C4-2B (cell line): ENCODE measurements at regions not wholly inside any gene's neighbourhood (a gene's known extent, or its start where the extent isn't known, plus 50 kb on each side); places are given as distances from the start of the nearest gene placed in this dataset.

Experiments used
- ZFX ChIP-seq: fragments of 450-650 bp; IDR thresholded peaks from 2 replicates; pipeline ENCODE4 v1.6.1; 2017
- TF ChIP-seq, protein P1 (sequence below): fragments of 450-650 bp; conservative IDR thresholded peaks from 2 replicates; pipeline ENCODE4 v1.5.1; 2017; ENCODE audit warnings: mild to moderate bottlenecking

DNA sequence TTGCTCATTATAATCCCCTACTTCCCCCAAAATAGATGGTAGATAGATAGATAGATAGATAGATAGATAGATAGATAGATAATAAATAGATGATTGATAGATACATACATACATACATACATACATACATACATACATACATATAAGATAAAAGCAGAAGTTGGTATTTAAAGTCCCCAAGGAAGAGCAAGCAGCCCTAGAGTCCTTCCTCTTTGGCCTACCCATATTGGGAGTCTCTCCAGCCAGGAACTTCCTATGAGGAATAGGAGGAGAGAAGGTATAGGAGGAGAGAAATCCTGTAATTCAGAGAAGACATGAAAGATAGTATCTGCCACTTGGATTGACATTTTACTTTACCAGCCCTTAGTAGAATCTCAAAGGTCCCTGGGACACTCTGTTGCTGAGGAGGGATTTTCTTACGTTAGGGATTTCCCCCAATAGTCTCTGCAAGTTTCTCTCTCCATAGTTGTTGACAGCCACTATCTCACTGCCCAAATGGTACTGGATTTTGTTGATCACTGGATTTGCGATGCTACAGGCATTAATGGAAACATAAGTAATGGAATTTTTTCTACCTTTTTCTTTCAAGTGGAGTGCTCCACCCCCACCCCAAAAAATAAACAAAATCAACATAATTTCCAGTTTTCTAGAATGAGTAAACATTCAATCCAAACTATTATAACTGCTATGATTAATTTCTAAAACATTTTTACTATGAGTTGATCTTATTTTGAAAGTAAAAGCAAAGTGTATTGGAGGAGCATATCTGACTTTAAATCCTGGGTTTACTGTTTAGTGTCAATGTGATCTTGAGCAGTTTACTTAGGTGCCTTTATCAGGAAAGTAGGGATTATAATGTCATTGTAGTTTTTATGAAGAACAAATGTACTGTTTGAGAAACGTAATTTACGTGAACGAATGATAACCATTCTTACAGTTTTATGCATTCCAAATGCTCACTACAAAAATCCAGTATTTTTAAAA lies 93.2 kb upstream of the TNFSF4 start:
- TF ChIP-seq, protein P1, sequence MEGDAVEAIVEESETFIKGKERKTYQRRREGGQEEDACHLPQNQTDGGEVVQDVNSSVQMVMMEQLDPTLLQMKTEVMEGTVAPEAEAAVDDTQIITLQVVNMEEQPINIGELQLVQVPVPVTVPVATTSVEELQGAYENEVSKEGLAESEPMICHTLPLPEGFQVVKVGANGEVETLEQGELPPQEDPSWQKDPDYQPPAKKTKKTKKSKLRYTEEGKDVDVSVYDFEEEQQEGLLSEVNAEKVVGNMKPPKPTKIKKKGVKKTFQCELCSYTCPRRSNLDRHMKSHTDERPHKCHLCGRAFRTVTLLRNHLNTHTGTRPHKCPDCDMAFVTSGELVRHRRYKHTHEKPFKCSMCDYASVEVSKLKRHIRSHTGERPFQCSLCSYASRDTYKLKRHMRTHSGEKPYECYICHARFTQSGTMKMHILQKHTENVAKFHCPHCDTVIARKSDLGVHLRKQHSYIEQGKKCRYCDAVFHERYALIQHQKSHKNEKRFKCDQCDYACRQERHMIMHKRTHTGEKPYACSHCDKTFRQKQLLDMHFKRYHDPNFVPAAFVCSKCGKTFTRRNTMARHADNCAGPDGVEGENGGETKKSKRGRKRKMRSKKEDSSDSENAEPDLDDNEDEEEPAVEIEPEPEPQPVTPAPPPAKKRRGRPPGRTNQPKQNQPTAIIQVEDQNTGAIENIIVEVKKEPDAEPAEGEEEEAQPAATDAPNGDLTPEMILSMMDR = no peak
- TF ChIP-seq ZFX = no peak
